ENCODE measurements at regions not wholly inside any gene's neighbourhood (a gene's known extent, or its start where the extent isn't known, plus 50 kb on each side); places are given as distances from the start of the nearest gene placed in this dataset.

- Histone ChIP-seq H3K4me3 (ENCODE audit: low read length) (no peak overlapping the region), H3K4me1 (ENCODE audit: control insufficient read depth, insufficient read depth, low read length) (no peaks in the 10 kb centered on the region), H3K36me3 (ENCODE audit: control insufficient read depth, insufficient read depth, low read length, severe bottlenecking) (no peaks in the 10 kb centered on the region), H3K9me3 (ENCODE audit: control insufficient read depth, low read length) (no peaks in the 10 kb centered on the region), H3K9ac (ENCODE audit: low read length) (no peak overlapping the region), H3K27me3 (replicated peaks; ENCODE audit: control insufficient read depth, insufficient read depth, low read length) (no peaks in the 10 kb centered on the region)
- no peak for DNase-seq (ENCODE audit: low read depth)
These were observed 335.3 kb downstream of the CNTNAP4 start for GRCh38 chr16:76612497-76612896.

GRCh38 chr16:76614269-76614668, 337.1 kb downstream of the CNTNAP4 start:
- H3K9me3 ChIP-seq (ENCODE audit: control insufficient read depth, low read length) = no peaks in the 10 kb centered on the region
- no peaks in the 10 kb centered on the region for H3K4me1 ChIP-seq (ENCODE audit: control insufficient read depth, insufficient read depth, low read length)
- H3K27me3 ChIP-seq (replicated peaks; ENCODE audit: control insufficient read depth, insufficient read depth, low read length) = no peaks in the 10 kb centered on the region
- no peak overlapping the region for H3K4me3 ChIP-seq (ENCODE audit: low read length)
- H3K36me3 ChIP-seq (ENCODE audit: control insufficient read depth, insufficient read depth, low read length, severe bottlenecking) = no peaks in the 10 kb centered on the region
- DNase-seq (ENCODE audit: low read depth) = no peak
- no peak overlapping the region for H3K9ac ChIP-seq (ENCODE audit: low read length)

- H3K27me3 ChIP-seq (replicated peaks; ENCODE audit: control insufficient read depth, insufficient read depth, low read length) = no peaks in the 10 kb centered on the region
- no peak overlapping the region for H3K9ac ChIP-seq (ENCODE audit: low read length)
- no peak overlapping the region for H3K4me3 ChIP-seq (ENCODE audit: low read length)
- no peaks in the 10 kb centered on the region for H3K36me3 ChIP-seq (ENCODE audit: control insufficient read depth, insufficient read depth, low read length, severe bottlenecking)
- no peak for DNase-seq (ENCODE audit: low read depth)
- H3K4me1 ChIP-seq (ENCODE audit: control insufficient read depth, insufficient read depth, low read length) = no peaks in the 10 kb centered on the region
- H3K9me3 ChIP-seq (ENCODE audit: control insufficient read depth, low read length) = no peaks in the 10 kb centered on the region
These were observed 345.7 kb downstream of the CNTNAP4 start for GRCh38 chr16:76622876-76623275.

DNA sequence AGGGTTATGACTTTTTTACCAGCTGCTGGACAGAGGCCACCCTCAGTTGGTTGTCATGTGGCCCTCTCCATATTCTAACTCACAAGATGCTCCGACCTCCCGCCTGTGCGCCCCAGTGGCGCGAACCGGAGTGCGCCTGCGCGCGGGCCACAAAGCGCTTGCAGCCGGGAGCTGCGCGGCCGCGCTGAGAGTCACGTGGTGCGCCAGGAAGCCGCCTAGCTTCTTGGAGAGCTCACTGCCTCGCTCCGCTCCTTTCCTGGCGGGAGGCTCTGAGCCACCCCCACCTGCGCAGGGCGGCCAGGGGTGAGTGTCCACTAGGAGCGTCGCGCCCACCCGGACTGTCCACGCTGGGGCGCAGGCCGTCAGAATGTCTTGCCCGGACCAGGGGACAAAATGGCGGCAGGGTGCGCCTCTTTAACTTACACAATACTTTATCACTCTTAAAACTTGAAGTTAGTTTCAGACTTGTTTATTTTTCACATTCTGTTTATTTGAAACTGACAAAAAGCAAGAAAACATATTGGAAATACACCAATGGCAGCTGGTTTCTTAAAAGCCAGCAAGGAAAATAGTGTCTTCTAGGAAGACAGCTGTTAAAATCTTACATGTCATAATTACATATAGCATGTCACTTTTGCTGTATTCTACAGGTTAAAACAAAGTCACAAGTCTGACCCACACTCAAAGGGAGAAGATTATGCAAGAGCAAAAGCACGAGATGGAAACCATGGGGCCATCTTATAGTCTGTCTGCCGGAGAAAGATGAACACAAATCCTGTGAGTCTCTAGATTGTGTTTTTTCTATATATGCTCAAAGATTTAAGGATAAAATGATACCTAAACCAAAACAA, 357.9 kb downstream of the CNTNAP4 start:
- DNase-seq (ENCODE audit: low read depth) = no peak
- H3K9me3 ChIP-seq (ENCODE audit: control insufficient read depth, low read length) = peaks cover 7% of the 10 kb centered on the region
- peaks cover 5% of the 10 kb centered on the region for H3K4me1 ChIP-seq (ENCODE audit: control insufficient read depth, insufficient read depth, low read length)
- no peak overlapping the region for H3K4me3 ChIP-seq (ENCODE audit: low read length)
- H3K9ac ChIP-seq (ENCODE audit: low read length) = no peak overlapping the region
- H3K27me3 ChIP-seq (replicated peaks; ENCODE audit: control insufficient read depth, insufficient read depth, low read length) = no peaks in the 10 kb centered on the region
- no peaks in the 10 kb centered on the region for H3K36me3 ChIP-seq (ENCODE audit: control insufficient read depth, insufficient read depth, low read length, severe bottlenecking)

DNA sequence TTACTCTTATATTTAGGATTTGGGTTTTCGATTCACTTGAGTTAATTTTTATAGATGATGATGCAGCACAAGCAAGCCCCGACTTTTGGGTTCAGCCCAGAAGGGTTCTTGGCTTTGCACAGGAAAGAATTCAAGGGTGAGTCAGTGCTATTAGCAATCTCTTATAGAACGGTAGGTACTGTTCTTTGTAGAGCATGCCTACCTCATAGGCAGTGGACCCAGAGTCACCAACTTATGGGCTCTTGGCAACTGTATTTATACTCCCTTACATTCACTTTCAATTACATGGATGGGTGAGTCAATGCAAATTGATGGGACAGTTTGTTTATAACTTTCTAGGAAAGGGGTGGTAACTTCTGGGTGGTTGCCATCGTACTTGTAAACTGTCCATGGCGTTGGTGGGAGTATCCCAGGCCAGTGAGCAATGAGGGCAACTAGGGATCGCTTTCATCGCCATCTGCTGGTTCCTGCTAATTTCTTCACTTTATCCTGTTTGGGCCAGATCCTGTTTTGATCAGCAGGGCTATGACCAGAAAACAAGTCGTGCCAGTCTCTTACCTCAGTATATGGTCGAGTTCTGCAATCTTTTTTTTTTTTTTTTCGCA, 362.6 kb downstream of the CNTNAP4 start:
- H3K27me3 ChIP-seq (replicated peaks; ENCODE audit: control insufficient read depth, insufficient read depth, low read length) = no peaks in the 10 kb centered on the region
- DNase-seq (ENCODE audit: low read depth) = peak; percentile 36

GRCh38 chr16:76650582-76650981, 373.4 kb downstream of the CNTNAP4 start:
- H3K9me3 ChIP-seq (ENCODE audit: control insufficient read depth, low read length) = no peaks in the 10 kb centered on the region
- H3K9ac ChIP-seq (ENCODE audit: low read length) = no peak overlapping the region
- H3K4me3 ChIP-seq (ENCODE audit: low read length) = no peak overlapping the region
- H3K36me3 ChIP-seq (ENCODE audit: control insufficient read depth, insufficient read depth, low read length, severe bottlenecking) = no peaks in the 10 kb centered on the region
- no peak for DNase-seq (ENCODE audit: low read depth)
- H3K27me3 ChIP-seq (replicated peaks; ENCODE audit: control insufficient read depth, insufficient read depth, low read length) = no peaks in the 10 kb centered on the region
- no peaks in the 10 kb centered on the region for H3K4me1 ChIP-seq (ENCODE audit: control insufficient read depth, insufficient read depth, low read length)

More for the DNA sequence above, 362.6 kb downstream of the CNTNAP4 start:
- Histone ChIP-seq H3K4me1 (ENCODE audit: control insufficient read depth, insufficient read depth, low read length) (peaks cover 9% of the 10 kb centered on the region), H3K9me3 (ENCODE audit: control insufficient read depth, low read length) (no peaks in the 10 kb centered on the region), H3K9ac (ENCODE audit: low read length) (no peak overlapping the region), H3K4me3 (ENCODE audit: low read length) (no peak overlapping the region), H3K36me3 (ENCODE audit: control insufficient read depth, insufficient read depth, low read length, severe bottlenecking) (no peaks in the 10 kb centered on the region)

DNA sequence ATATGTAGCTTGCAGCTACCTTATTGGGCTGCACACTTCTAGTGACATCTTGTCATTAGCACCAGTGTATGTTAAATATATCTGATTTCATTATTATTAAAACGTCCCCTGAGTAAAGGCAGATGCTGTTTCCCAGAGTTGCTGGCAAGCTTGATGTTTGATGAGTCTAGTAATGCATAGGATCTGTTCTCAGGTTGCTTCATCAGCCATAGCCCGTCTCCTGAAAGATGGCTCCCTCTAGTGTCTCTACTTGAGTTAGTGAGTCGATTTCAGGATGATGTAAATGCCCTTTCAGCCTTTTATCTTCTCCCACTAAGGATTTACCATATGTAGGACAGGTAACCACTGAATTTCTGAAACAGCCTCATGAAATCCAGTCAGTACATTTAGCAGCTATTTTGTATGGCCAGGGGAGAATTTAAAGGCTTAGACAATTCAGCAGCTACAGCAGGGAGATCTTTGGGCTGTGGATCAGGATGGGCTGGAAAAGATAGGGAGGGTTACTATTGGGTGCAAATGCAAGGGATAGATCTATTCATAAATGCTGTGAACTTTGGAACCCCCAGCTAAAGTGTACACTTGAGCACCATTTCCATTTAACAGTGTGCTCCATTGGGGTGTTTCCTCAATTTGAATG, 376.3 kb downstream of the CNTNAP4 start:
- Histone ChIP-seq H3K9ac (ENCODE audit: low read length) (no peak overlapping the region), H3K9me3 (ENCODE audit: control insufficient read depth, low read length) (no peaks in the 10 kb centered on the region), H3K4me3 (ENCODE audit: low read length) (no peak overlapping the region), H3K36me3 (ENCODE audit: control insufficient read depth, insufficient read depth, low read length, severe bottlenecking) (no peaks in the 10 kb centered on the region), H3K27me3 (replicated peaks; ENCODE audit: control insufficient read depth, insufficient read depth, low read length) (no peaks in the 10 kb centered on the region), H3K4me1 (ENCODE audit: control insufficient read depth, insufficient read depth, low read length) (no peaks in the 10 kb centered on the region)
- DNase-seq (ENCODE audit: low read depth) = peak; percentile 73

DNA sequence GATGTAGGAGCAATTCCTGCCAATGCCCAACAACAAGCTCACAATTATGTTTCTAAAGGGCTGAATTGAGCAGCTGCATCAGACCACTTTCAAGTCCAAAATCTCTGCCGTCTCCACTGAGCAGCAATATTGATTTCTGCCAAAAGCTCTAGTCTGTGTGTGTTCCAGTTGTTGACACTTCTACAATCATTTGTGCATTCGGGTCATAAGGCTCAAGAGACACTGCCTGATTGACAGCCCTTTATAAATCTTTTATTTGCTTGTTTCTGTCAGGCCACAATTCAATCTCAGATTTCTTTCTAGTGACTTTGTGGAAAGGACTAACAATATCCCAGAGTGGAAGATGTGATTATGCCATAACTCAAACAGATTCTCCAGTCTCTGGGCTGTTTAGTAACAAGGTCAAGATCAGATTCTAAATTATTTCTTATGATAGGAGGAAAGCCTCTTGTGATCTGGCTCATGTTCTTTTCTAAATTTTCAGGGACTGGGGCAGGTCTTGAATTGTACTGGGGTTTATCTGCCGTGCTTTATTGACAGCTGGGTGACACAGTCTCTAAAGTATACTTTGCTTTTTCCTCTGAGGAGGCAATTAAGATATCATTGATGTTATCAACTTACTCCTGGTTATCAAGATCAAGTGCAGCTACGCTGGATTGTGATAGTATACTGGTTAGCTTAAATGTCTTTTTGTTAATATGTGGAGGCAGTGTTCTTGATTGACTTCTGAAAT, 377.1 kb downstream of the CNTNAP4 start:
- no peaks in the 10 kb centered on the region for H3K4me1 ChIP-seq (ENCODE audit: control insufficient read depth, insufficient read depth, low read length)
- H3K4me3 ChIP-seq (ENCODE audit: low read length) = no peak overlapping the region
- H3K9ac ChIP-seq (ENCODE audit: low read length) = no peak overlapping the region
- no peaks in the 10 kb centered on the region for H3K9me3 ChIP-seq (ENCODE audit: control insufficient read depth, low read length)
- no peaks in the 10 kb centered on the region for H3K27me3 ChIP-seq (replicated peaks; ENCODE audit: control insufficient read depth, insufficient read depth, low read length)
- no peaks in the 10 kb centered on the region for H3K36me3 ChIP-seq (ENCODE audit: control insufficient read depth, insufficient read depth, low read length, severe bottlenecking)
- DNase-seq (ENCODE audit: low read depth) = no peak

GRCh38 chr16:76656994-76657393, 379.8 kb downstream of the CNTNAP4 start:
- Histone ChIP-seq H3K4me3 (ENCODE audit: low read length) (no peak overlapping the region), H3K9ac (ENCODE audit: low read length) (no peak overlapping the region), H3K27me3 (replicated peaks; ENCODE audit: control insufficient read depth, insufficient read depth, low read length) (no peaks in the 10 kb centered on the region), H3K36me3 (ENCODE audit: control insufficient read depth, insufficient read depth, low read length, severe bottlenecking) (no peaks in the 10 kb centered on the region), H3K4me1 (ENCODE audit: control insufficient read depth, insufficient read depth, low read length) (peaks cover 5% of the 10 kb centered on the region), H3K9me3 (ENCODE audit: control insufficient read depth, low read length) (no peaks in the 10 kb centered on the region)
- no peak for DNase-seq (ENCODE audit: low read depth)

DNA sequence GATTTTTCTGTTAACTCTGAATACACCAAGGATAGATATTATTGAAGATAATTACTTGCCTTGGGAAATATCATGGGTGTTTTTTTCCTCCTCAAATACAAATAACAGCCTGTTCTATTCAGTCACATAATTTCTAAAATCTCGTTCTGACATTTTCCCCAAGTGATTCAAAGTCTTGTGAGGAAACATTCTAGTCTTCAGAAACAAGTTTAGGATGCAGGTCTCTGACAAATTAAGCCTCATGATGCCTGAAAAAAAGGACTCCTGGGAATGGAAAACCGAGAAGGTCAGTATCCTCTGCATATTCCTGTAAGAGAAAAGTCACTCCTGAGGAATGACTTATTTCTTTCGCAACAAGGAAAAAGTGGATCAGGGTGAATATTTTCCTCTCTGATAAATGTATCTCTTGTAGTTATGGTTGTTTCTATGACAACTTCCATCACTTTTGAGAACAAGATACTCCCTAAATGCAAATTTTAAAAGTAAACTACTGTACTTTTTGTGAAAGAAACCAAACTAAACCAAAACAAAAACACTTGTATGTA, 384.6 kb downstream of the CNTNAP4 start:
- no peaks in the 10 kb centered on the region for H3K9me3 ChIP-seq (ENCODE audit: control insufficient read depth, low read length)
- H3K4me1 ChIP-seq (ENCODE audit: control insufficient read depth, insufficient read depth, low read length) = peaks cover 5% of the 10 kb centered on the region
- no peaks in the 10 kb centered on the region for H3K36me3 ChIP-seq (ENCODE audit: control insufficient read depth, insufficient read depth, low read length, severe bottlenecking)
- H3K4me3 ChIP-seq (ENCODE audit: low read length) = no peak overlapping the region
- no peak for DNase-seq (ENCODE audit: low read depth)
- no peak overlapping the region for H3K9ac ChIP-seq (ENCODE audit: low read length)
- H3K27me3 ChIP-seq (replicated peaks; ENCODE audit: control insufficient read depth, insufficient read depth, low read length) = no peaks in the 10 kb centered on the region

Measured in adipocyte (in vitro differentiated cells).